B cell (primary cell): ENCODE measurements at regions not wholly inside any gene's neighbourhood (a gene's known extent, or its start where the extent isn't known, plus 50 kb on each side); places are given as distances from the start of the nearest gene placed in this dataset.

ENCODE experiments used
- EZH2 ChIP-seq: IDR thresholded peaks from 2 replicates; pipeline ENCODE4 v1.6.1; 2012; ENCODE audit warnings: borderline replicate concordance, low read depth, mild to moderate bottlenecking, moderate library complexity, low read length; ENCODE audit not compliant: insufficient read depth, poor library complexity, severe bottlenecking
- TF ChIP-seq, protein P1 (sequence below): fragments of 200-600 bp; IDR thresholded peaks from one replicate; pipeline ENCODE4 v1.8.0; 2022; ENCODE audit warnings: antibody characterized with exemption, mild to moderate bottlenecking

DNA sequence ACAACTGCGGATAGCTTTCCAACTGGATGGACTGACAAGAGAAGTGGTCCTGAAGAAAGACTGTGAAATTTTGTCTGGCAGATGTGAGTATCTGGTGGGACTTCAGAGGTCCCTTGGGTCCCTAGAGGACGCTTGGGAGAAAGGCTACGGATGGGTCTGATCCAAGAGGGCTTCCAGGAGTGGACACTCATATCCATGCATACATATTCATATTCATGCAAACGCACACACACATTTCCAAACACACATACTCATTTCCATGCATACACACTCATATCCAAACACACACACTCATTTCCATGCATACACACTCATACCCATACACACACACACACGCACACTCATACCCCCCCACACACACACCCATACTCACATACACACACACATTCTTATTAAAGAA lies 200.2 kb upstream of the DDX18 start:
- TF ChIP-seq EZH2, result no peak
- TF ChIP-seq, protein P1, sequence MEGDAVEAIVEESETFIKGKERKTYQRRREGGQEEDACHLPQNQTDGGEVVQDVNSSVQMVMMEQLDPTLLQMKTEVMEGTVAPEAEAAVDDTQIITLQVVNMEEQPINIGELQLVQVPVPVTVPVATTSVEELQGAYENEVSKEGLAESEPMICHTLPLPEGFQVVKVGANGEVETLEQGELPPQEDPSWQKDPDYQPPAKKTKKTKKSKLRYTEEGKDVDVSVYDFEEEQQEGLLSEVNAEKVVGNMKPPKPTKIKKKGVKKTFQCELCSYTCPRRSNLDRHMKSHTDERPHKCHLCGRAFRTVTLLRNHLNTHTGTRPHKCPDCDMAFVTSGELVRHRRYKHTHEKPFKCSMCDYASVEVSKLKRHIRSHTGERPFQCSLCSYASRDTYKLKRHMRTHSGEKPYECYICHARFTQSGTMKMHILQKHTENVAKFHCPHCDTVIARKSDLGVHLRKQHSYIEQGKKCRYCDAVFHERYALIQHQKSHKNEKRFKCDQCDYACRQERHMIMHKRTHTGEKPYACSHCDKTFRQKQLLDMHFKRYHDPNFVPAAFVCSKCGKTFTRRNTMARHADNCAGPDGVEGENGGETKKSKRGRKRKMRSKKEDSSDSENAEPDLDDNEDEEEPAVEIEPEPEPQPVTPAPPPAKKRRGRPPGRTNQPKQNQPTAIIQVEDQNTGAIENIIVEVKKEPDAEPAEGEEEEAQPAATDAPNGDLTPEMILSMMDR, result no peak
